CD14-positive monocyte (primary cell): ENCODE measurements at regions not wholly inside any gene's neighbourhood (a gene's known extent, or its start where the extent isn't known, plus 50 kb on each side); places are given as distances from the start of the nearest gene placed in this dataset.

Experiments used
- DNase-seq, 3 donors: peaks; one replicate each; pipeline ENCODE4 v3.0.0-alpha.2; 2011 to 2022
- H2AFZ ChIP-seq: 2 replicates; pipeline ENCODE4 v1.6.0; 2012; ENCODE audit warnings: mild to moderate bottlenecking, low read depth, low read length, inconsistent platforms; ENCODE audit not compliant: insufficient read depth, poor library complexity, severe bottlenecking
- H3K27ac ChIP-seq, 2 donors: 1 replicate in 1 of 2; 2 replicates in 1 of 2; pipeline ENCODE4 v1.5.1; 2012 to 2013; ENCODE audit warnings: low read length in 2 of 2, control low read depth in 1 of 2, inconsistent platforms in 1 of 2, low read depth in 1 of 2, mild to moderate bottlenecking in 1 of 2
- H3K27me3 ChIP-seq, 2 donors: one replicate each; pipeline versions ENCODE4 v1.6.0 to v1.6.1; 2011 to 2013; ENCODE audit warnings: low read length in 2 of 2; ENCODE audit not compliant: control insufficient read depth in 2 of 2, insufficient read depth in 2 of 2
- H3K36me3 ChIP-seq, 2 donors: replicated peaks in 1 of 2; 1 replicate in 1 of 2; 2 replicates in 1 of 2; pipeline versions ENCODE4 v1.5.1 to v1.6.1; 2012 to 2013; ENCODE audit warnings: low read length in 2 of 2, control low read depth in 1 of 2, inconsistent platforms in 1 of 2, mild to moderate bottlenecking in 1 of 2; ENCODE audit not compliant: insufficient read depth in 2 of 2, control insufficient read depth in 1 of 2
- H3K4me1 ChIP-seq, 2 donors: 1 replicate in 1 of 2; 2 replicates in 1 of 2; pipeline versions ENCODE4 v1.5.1 to v1.6.1; 2012 to 2013; ENCODE audit warnings: low read length in 2 of 2, control low read depth in 1 of 2, inconsistent platforms in 1 of 2, mild to moderate bottlenecking in 1 of 2, moderate library complexity in 1 of 2; ENCODE audit not compliant: insufficient read depth in 2 of 2, control insufficient read depth in 1 of 2
- H3K4me2 ChIP-seq: replicated peaks from 2 replicates; pipeline ENCODE3; 2012; ENCODE audit warnings: low read length, moderate library complexity, mild to moderate bottlenecking; ENCODE audit not compliant: poor library complexity, severe bottlenecking; ENCODE audit errors: extremely low read depth
- H3K4me3 ChIP-seq, 3 experiments: fragments of 200-600 bp in 1 of 3; sonication (generic) in 1 of 3; replicated peaks in 1 of 3; 1 replicate in 2 of 3; 2 replicates in 1 of 3; pipeline ENCODE4 v1.5.1; 2011 to 2013; ENCODE audit warnings: low read length in 3 of 3, mild to moderate bottlenecking in 3 of 3, control low read depth in 2 of 3, low read depth in 2 of 3, inconsistent platforms in 1 of 3, moderate library complexity in 1 of 3
- H3K79me2 ChIP-seq: 2 replicates; pipeline ENCODE4 v1.6.0; 2012; ENCODE audit warnings: mild to moderate bottlenecking, control low read depth, inconsistent platforms, low read length, moderate library complexity; ENCODE audit not compliant: insufficient read depth
- H3K9ac ChIP-seq: 2 replicates; pipeline ENCODE4 v1.6.0; 2017; ENCODE audit warnings: low read length, mild to moderate bottlenecking; ENCODE audit not compliant: insufficient read depth, poor library complexity, severe bottlenecking
- H3K9me3 ChIP-seq, 2 donors: replicated peaks in 1 of 2; 1 replicate in 1 of 2; 2 replicates in 1 of 2; pipeline versions ENCODE4 v1.5.1 to v1.6.1; 2012 to 2013; ENCODE audit warnings: low read length in 2 of 2, control low read depth in 1 of 2; ENCODE audit not compliant: control insufficient read depth in 1 of 2, insufficient read depth in 1 of 2
- H4K20me1 ChIP-seq: 2 replicates; pipeline ENCODE4 v1.6.0; 2012; ENCODE audit warnings: mild to moderate bottlenecking, low read length, control low read depth, moderate library complexity; ENCODE audit not compliant: insufficient read depth
- H3K27ac Mint-ChIP-seq, 7 donors: one replicate each; pipeline ENCODE4 v1.8.0; 2020; ENCODE audit warnings: mild to moderate bottlenecking in 7 of 7, mixed read lengths in 7 of 7, moderate library complexity in 6 of 7, inconsistent platforms in 2 of 7
- H3K27me3 Mint-ChIP-seq, 3 donors: one replicate each; pipeline ENCODE4 v1.8.0; 2021 to 2022; ENCODE audit warnings: low read depth in 3 of 3, mild to moderate bottlenecking in 3 of 3, mixed read lengths in 3 of 3, moderate library complexity in 3 of 3, inconsistent platforms in 1 of 3
- H3K36me3 Mint-ChIP-seq, 2 donors: one replicate each; pipeline ENCODE4 v1.8.0; 2020; ENCODE audit warnings: mixed read lengths in 2 of 2, inconsistent platforms in 1 of 2, mild to moderate bottlenecking in 1 of 2
- H3K4me1 Mint-ChIP-seq: one replicate; pipeline ENCODE4 v1.8.0; 2020; ENCODE audit warnings: mild to moderate bottlenecking, mixed read lengths
- H3K4me3 Mint-ChIP-seq, 2 donors: one replicate each; pipeline ENCODE4 v1.8.0; 2020; ENCODE audit warnings: mild to moderate bottlenecking in 2 of 2, mixed read lengths in 2 of 2, moderate library complexity in 1 of 2
- H3K9me3 Mint-ChIP-seq, 7 donors: one replicate each; pipeline ENCODE4 v1.8.0; 2020 to 2022; ENCODE audit warnings: mixed read lengths in 7 of 7, mild to moderate bottlenecking in 6 of 7, moderate library complexity in 6 of 7, inconsistent platforms in 2 of 7
- CTCF ChIP-seq: fragments of 200-600 bp; IDR thresholded peaks from one replicate; pipeline ENCODE4 v1.8.0; 2022; ENCODE audit warnings: antibody characterized with exemption, mild to moderate bottlenecking
- WGBS: methylation state at CpG from one replicate; pipeline ENCODE4 v1.1.5; 2013; ENCODE audit warnings: missing lambda C conversion rate; ENCODE audit not compliant: insufficient coverage; 5-methylcytosine and 5-hydroxymethylcytosine counted together
- intact Hi-C, 2 donors: fragments of 100-400 bp; cut with micrococcal nuclease; formaldehyde crosslinking; loops; one replicate each; pipeline versions ENCODE4 v1.15.0 to v1.15.1; 2023

GRCh38 chr19:28857967-28858366 is 355.0 kb downstream of the UQCRFS1 start:
- no peak overlapping the region for H3K9ac ChIP-seq
- Mint-ChIP-seq H3K4me3 (no peak overlapping the region), H3K4me1 (no peaks in the 10 kb centered on the region), H3K9me3 (peaks cover 0 to 9% (median 4%) of the 10 kb centered on the region in 7 donors), H3K36me3 (no peaks in the 10 kb centered on the region), H3K27me3 (peaks cover 0 to 2% (median 0%) of the 10 kb centered on the region in 3 donors), H3K27ac (no peak overlapping the region)
- no peaks in the 10 kb centered on the region for H3K36me3 ChIP-seq
- no peak overlapping the region for H3K27ac ChIP-seq
- no peak for TF ChIP-seq CTCF
- no peaks in the 10 kb centered on the region for H4K20me1 ChIP-seq
- no peaks in the 10 kb centered on the region for H3K4me1 ChIP-seq
- intact Hi-C loops = no loop called here
- 83% methylated on average over 2 of the region's 3 CpGs for WGBS
- H3K4me2 ChIP-seq = no peak overlapping the region
- no peak overlapping the region for H3K4me3 ChIP-seq
- no peaks in the 10 kb centered on the region for H3K27me3 ChIP-seq
- no peak for DNase-seq
- no peak overlapping the region for H2AFZ ChIP-seq
- H3K79me2 ChIP-seq = no peaks in the 10 kb centered on the region
- peaks cover 6% of the 10 kb centered on the region in 2 donors for H3K9me3 ChIP-seq

- Mint-ChIP-seq H3K27me3 (no peaks in the 10 kb centered on the region), H3K36me3 (no peaks in the 10 kb centered on the region), H3K4me1 (no peaks in the 10 kb centered on the region), H3K27ac (no peak overlapping the region), H3K9me3 (peaks cover 0 to 13% (median 6%) of the 10 kb centered on the region in 7 donors), H3K4me3 (no peak overlapping the region)
- no peak overlapping the region for H3K4me2 ChIP-seq
- DNase-seq = no peak
- no peak for TF ChIP-seq CTCF
- H3K79me2 ChIP-seq = no peaks in the 10 kb centered on the region
- no peaks in the 10 kb centered on the region for H3K4me1 ChIP-seq
- H3K4me3 ChIP-seq = no peak overlapping the region
- intact Hi-C loops = no loop called here
- no peaks in the 10 kb centered on the region for H3K36me3 ChIP-seq
- H3K27ac ChIP-seq = no peak overlapping the region
- no peaks in the 10 kb centered on the region for H4K20me1 ChIP-seq
- H3K27me3 ChIP-seq = no peaks in the 10 kb centered on the region
- WGBS = no CpG with 5 or more reads among the region's 3 CpGs
- H3K9me3 ChIP-seq = peaks cover 6 to 9% of the 10 kb centered on the region in 2 donors
- H3K9ac ChIP-seq = no peak overlapping the region
- no peak overlapping the region for H2AFZ ChIP-seq
Measured at GRCh38 chr19:28855216-28855615, 357.7 kb downstream of the UQCRFS1 start.
